CD4-positive, alpha-beta T cell treated with Interleukin-17A for 1 hour (primary cell): ENCODE measurements at regions not wholly inside any gene's neighbourhood (a gene's known extent, or its start where the extent isn't known, plus 50 kb on each side); places are given as distances from the start of the nearest gene placed in this dataset.
A peak's percentile ranks its signal among the peaks of the same experiment; 100 is the strongest.

Experiments used
- DNase-seq: peaks from one replicate; pipeline ENCODE4 v3.0.0-alpha.2; 2020

- DNase-seq: no peak
Measured at GRCh38 chr15:38648121-38648843, 83.7 kb upstream of the RASGRP1 start.

- no peak for DNase-seq
Measured at GRCh38 chr15:38650384-38650783, 85.8 kb upstream of the RASGRP1 start.

- DNase-seq: no peak
Measured at GRCh38 chr15:38650936-38651327, 86.3 kb upstream of the RASGRP1 start.

GRCh38 chr15:38651328-38652038, 86.9 kb upstream of the RASGRP1 start:
- DNase-seq: peak; percentile 79

- no peak for DNase-seq
Measured at GRCh38 chr15:38652183-38652794, 87.7 kb upstream of the RASGRP1 start.

- DNase-seq: peak; percentile 91
Measured at GRCh38 chr15:38652998-38653397, 88.4 kb upstream of the RASGRP1 start.

GRCh38 chr15:38658431-38658830, 93.8 kb upstream of the RASGRP1 start:
- DNase-seq: no peak

GRCh38 chr15:38660738-38661137, 96.1 kb upstream of the RASGRP1 start:
- peak; percentile 47 for DNase-seq

GRCh38 chr15:38662033-38662802, 97.6 kb upstream of the RASGRP1 start:
- no peak for DNase-seq

- DNase-seq: no peak
Measured at GRCh38 chr15:38662805-38663204, 98.2 kb upstream of the RASGRP1 start.

- no peak for DNase-seq
Measured at GRCh38 chr15:38665586-38666305, 101.1 kb upstream of the RASGRP1 start.

- no peak for DNase-seq
Measured at GRCh38 chr15:38666865-38667510, 102.4 kb upstream of the RASGRP1 start.

GRCh38 chr15:38667890-38668850, 103.6 kb upstream of the RASGRP1 start:
- DNase-seq: no peak

GRCh38 chr15:38668898-38669391, 104.3 kb upstream of the RASGRP1 start:
- no peak for DNase-seq

GRCh38 chr15:38670128-38671005, 105.8 kb upstream of the RASGRP1 start:
- peak; percentile 91 for DNase-seq

GRCh38 chr15:38671006-38671387, 106.4 kb upstream of the RASGRP1 start:
- no peak for DNase-seq

- peak; percentile 88 for DNase-seq
Measured at GRCh38 chr15:38671675-38672254, 107.2 kb upstream of the RASGRP1 start.

- peak; percentile 46 for DNase-seq
Measured at GRCh38 chr15:38672273-38672672, 107.7 kb upstream of the RASGRP1 start.
